ENCODE measurements at regions not wholly inside any gene's neighbourhood (a gene's known extent, or its start where the extent isn't known, plus 50 kb on each side); places are given as distances from the start of the nearest gene placed in this dataset.

- Histone ChIP-seq H3K9ac (ENCODE audit: low read depth in 1 of 2, low read length in 2 of 2) (no peak overlapping the region), H3K4me3 (ENCODE audit: low read depth in 1 of 3, low read length in 3 of 3) (no peak overlapping the region), H3K27me3 (ENCODE audit: control insufficient read depth in 4 of 4, insufficient read depth in 4 of 4, low read length in 3 of 4) (no peaks in the 10 kb centered on the region), H3K27ac (ENCODE audit: low read depth in 1 of 2, low read length in 2 of 2) (no peak overlapping the region), H3K9me3 (ENCODE audit: control insufficient read depth in 4 of 4, low read length in 3 of 4) (peaks cover 0 to 8% (median 1%) of the 10 kb centered on the region in 4 donors), H3K4me1 (ENCODE audit: control insufficient read depth in 4 of 4, insufficient read depth in 4 of 4, low read length in 3 of 4) (no peaks in the 10 kb centered on the region), H3K36me3 (ENCODE audit: control insufficient read depth in 4 of 4, insufficient read depth in 3 of 4, low read depth in 1 of 4, low read length in 3 of 4) (no peaks in the 10 kb centered on the region)
- no peak for DNase-seq (ENCODE audit: low spot score)
- WGBS, result 90% methylated on average over 7 of the region's 7 CpGs
- no peak for TF ChIP-seq EGR1 (IDR thresholded peaks at IDR 0.05; ENCODE audit: low read depth in 2 of 2)
- TF ChIP-seq RAD21 (IDR thresholded peaks at IDR 0.05), result no peak
- TF ChIP-seq HNF4A (conservative IDR thresholded peaks at IDR 0.05), result no peak
- TF ChIP-seq JUND (IDR thresholded peaks at IDR 0.05), result no peak
- no peak for TF ChIP-seq TAF1 (conservative IDR thresholded peaks at IDR 0.05)
- TF ChIP-seq, protein P1, sequence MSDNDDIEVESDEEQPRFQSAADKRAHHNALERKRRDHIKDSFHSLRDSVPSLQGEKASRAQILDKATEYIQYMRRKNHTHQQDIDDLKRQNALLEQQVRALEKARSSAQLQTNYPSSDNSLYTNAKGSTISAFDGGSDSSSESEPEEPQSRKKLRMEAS (IDR thresholded peaks at IDR 0.05), result no peak
- TF ChIP-seq ZBTB33 (IDR thresholded peaks at IDR 0.05), result no peak
- TF ChIP-seq HNF4G (IDR thresholded peaks at IDR 0.05), result no peak
- no peak for TF ChIP-seq NR2F2 (IDR thresholded peaks at IDR 0.05)
- no peak for TF ChIP-seq YY1 (IDR thresholded peaks at IDR 0.05)
- TF ChIP-seq, protein P2, sequence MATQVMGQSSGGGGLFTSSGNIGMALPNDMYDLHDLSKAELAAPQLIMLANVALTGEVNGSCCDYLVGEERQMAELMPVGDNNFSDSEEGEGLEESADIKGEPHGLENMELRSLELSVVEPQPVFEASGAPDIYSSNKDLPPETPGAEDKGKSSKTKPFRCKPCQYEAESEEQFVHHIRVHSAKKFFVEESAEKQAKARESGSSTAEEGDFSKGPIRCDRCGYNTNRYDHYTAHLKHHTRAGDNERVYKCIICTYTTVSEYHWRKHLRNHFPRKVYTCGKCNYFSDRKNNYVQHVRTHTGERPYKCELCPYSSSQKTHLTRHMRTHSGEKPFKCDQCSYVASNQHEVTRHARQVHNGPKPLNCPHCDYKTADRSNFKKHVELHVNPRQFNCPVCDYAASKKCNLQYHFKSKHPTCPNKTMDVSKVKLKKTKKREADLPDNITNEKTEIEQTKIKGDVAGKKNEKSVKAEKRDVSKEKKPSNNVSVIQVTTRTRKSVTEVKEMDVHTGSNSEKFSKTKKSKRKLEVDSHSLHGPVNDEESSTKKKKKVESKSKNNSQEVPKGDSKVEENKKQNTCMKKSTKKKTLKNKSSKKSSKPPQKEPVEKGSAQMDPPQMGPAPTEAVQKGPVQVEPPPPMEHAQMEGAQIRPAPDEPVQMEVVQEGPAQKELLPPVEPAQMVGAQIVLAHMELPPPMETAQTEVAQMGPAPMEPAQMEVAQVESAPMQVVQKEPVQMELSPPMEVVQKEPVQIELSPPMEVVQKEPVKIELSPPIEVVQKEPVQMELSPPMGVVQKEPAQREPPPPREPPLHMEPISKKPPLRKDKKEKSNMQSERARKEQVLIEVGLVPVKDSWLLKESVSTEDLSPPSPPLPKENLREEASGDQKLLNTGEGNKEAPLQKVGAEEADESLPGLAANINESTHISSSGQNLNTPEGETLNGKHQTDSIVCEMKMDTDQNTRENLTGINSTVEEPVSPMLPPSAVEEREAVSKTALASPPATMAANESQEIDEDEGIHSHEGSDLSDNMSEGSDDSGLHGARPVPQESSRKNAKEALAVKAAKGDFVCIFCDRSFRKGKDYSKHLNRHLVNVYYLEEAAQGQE (IDR thresholded peaks at IDR 0.05), result no peak
- no peak for TF ChIP-seq FOXA2 (IDR thresholded peaks at IDR 0.05)
- no peak for TF ChIP-seq RXRA (IDR thresholded peaks at IDR 0.05)
- TF ChIP-seq FOXA1 (IDR thresholded peaks at IDR 0.05), result no peak
- TF ChIP-seq ATF3 (IDR thresholded peaks at IDR 0.05), result no peak
- TF ChIP-seq GABPA (IDR thresholded peaks at IDR 0.05 in 1 of 2, conservative IDR thresholded peaks at IDR 0.05 in 1 of 2), result no peak
Measured at GRCh38 chr16:86706726-86707125, 128.4 kb downstream of the FOXL1 start.

DNA sequence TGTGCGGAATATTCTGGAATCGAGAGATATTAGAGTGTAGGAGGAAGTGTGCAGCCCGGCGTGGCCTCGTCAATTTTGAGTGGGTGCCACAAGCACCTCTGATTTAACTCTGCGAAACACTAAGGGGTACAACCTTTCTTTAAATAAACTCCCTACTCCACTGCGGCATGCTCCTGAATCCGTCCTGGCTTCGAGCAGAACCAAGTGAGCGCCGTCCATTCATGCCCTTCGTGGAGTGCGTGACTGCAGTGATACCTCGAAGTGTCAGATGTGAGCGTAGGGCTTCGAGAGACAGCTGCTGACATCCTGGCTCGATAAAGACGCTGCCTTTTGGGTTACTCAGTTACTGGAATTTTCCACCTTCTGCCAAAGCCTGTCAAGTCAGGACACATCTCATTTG is 128.8 kb downstream of the FOXL1 start:
- DNase-seq (ENCODE audit: low spot score), result no peak
- H3K9ac ChIP-seq (ENCODE audit: low read depth in 1 of 2, low read length in 2 of 2), result no peak overlapping the region
- whole genome bisulfite sequencing, result 90% methylated on average over 18 of the region's 18 CpGs
- H3K9me3 ChIP-seq (ENCODE audit: control insufficient read depth in 4 of 4, low read length in 3 of 4), result peaks cover 0 to 8% (median 1%) of the 10 kb centered on the region in 4 donors
- TF ChIP-seq FOXA1 (IDR thresholded peaks at IDR 0.05) (no peak), TAF1 (conservative IDR thresholded peaks at IDR 0.05) (no peak), ATF3 (IDR thresholded peaks at IDR 0.05) (no peak), FOXA2 (IDR thresholded peaks at IDR 0.05) (no peak), EGR1 (IDR thresholded peaks at IDR 0.05; ENCODE audit: low read depth in 2 of 2) (no peak), SP1 (IDR thresholded peaks at IDR 0.05) (no peak), RAD21 (IDR thresholded peaks at IDR 0.05) (no peak)
- no peaks in the 10 kb centered on the region for H3K36me3 ChIP-seq (ENCODE audit: control insufficient read depth in 4 of 4, insufficient read depth in 3 of 4, low read depth in 1 of 4, low read length in 3 of 4)
- no peaks in the 10 kb centered on the region for H3K27me3 ChIP-seq (ENCODE audit: control insufficient read depth in 4 of 4, insufficient read depth in 4 of 4, low read length in 3 of 4)
- H3K4me3 ChIP-seq (ENCODE audit: low read depth in 1 of 3, low read length in 3 of 3), result no peak overlapping the region
- no peak overlapping the region for H3K27ac ChIP-seq (ENCODE audit: low read depth in 1 of 2, low read length in 2 of 2)
- H3K4me1 ChIP-seq (ENCODE audit: control insufficient read depth in 4 of 4, insufficient read depth in 4 of 4, low read length in 3 of 4), result no peaks in the 10 kb centered on the region

All from liver (tissue), 7 donors.